Ishikawa (cell line): ENCODE measurements at regions not wholly inside any gene's neighbourhood (a gene's known extent, or its start where the extent isn't known, plus 50 kb on each side); places are given as distances from the start of the nearest gene placed in this dataset.

Source experiments
- EGR1 ChIP-seq: IDR thresholded peaks from 2 replicates; pipeline ENCODE4 v1.6.1; 2012
- EP300 ChIP-seq: IDR thresholded peaks from 2 replicates; pipeline ENCODE4 v1.6.1; 2012; ENCODE audit warnings: borderline replicate concordance
- FOXM1 ChIP-seq: IDR thresholded peaks from 2 replicates; pipeline ENCODE4 v1.6.1; 2012; ENCODE audit warnings: low read depth, borderline replicate concordance
- MAX ChIP-seq: IDR thresholded peaks from 2 replicates; pipeline ENCODE4 v1.6.1; 2012
- RAD21 ChIP-seq: IDR thresholded peaks from 2 replicates; pipeline ENCODE4 v1.6.1; 2012; ENCODE audit warnings: low read depth
- REST ChIP-seq: IDR thresholded peaks from 2 replicates; pipeline ENCODE4 v1.6.1; 2012; ENCODE audit warnings: low read depth, mild to moderate bottlenecking
- TEAD4 ChIP-seq: IDR thresholded peaks from 2 replicates; pipeline ENCODE4 v1.6.1; 2012
- YY1 ChIP-seq: IDR thresholded peaks from 2 replicates; pipeline ENCODE4 v1.6.1; 2012; ENCODE audit warnings: low read depth
- ZBTB7A ChIP-seq: IDR thresholded peaks from 2 replicates; pipeline ENCODE4 v1.6.1; 2012; ENCODE audit warnings: low read depth

GRCh38 chr1:36559061-36559460, 76.3 kb upstream of the CSF3R start:
- TF ChIP-seq REST (no peak), MAX (no peak), ZBTB7A (no peak), YY1 (no peak), FOXM1 (no peak), RAD21 (no peak), EGR1 (no peak), TEAD4 (no peak), EP300 (no peak)
